Superior temporal gyrus (tissue), 1 donor: ENCODE measurements at regions not wholly inside any gene's neighbourhood (a gene's known extent, or its start where the extent isn't known, plus 50 kb on each side); places are given as distances from the start of the nearest gene placed in this dataset.

ENCODE experiments used
- DNase-seq: peaks from one replicate; pipeline ENCODE4 v3.0.0-alpha.2; 2016; ENCODE audit errors: extremely low spot score

DNA sequence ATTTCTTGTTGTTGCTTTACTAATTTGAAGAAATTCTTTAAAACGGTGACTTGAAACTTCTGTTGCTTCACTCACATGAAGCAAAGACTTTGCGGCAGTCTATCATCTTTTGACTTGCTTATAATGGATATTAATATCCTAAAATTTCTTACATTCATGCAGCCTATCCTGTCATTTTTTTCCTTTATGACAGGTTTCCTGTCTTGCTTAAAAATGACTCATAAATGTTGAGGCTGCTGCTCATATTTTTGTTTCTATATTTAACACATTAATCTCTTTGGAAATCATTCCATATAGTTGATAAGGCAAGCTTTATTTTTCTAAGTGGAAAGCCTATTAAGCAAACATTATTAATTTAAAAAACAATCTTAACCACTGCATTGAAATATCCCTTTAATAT, 176.6 kb upstream of the GALNTL6 start:
- no peak for DNase-seq

DNA sequence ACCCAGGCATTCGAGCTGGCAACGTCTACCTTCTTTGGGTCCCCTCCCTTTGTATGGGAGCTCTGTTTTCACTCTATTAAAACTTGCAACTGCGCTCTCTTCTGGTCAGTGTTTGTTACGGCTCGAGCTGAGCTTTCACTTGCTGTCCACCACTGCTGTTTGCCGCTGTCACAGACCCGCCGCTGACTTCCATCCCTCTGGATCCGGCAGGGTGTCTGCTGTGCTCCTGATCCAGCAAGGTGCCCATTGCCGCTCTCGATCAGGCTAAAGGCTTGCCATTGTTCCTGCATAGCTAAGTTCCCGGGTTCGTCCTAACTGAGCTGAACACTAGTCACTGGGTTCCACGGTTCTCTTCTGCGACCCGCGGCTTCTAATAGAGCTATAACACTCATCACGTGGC, 183.5 kb upstream of the GALNTL6 start:
- no peak for DNase-seq

DNA sequence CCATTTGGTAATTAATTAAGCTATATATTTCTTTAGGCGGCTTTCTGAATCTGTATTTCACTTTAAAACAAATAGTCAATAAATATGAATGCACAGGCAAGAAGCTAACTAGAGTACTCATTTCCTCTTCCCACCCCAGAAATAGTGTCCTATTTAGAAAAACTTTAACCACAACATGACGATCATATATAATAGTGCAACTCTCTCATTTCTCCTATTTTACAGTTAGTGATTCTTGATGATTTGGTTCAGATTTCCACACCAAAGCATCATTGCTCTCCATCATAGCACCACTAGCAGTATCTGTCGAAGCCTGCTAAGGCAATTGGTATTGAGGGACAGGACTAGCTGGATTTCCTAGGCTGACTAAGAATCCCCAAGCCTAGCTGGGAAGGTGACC, 184.0 kb upstream of the GALNTL6 start:
- no peak for DNase-seq

DNA sequence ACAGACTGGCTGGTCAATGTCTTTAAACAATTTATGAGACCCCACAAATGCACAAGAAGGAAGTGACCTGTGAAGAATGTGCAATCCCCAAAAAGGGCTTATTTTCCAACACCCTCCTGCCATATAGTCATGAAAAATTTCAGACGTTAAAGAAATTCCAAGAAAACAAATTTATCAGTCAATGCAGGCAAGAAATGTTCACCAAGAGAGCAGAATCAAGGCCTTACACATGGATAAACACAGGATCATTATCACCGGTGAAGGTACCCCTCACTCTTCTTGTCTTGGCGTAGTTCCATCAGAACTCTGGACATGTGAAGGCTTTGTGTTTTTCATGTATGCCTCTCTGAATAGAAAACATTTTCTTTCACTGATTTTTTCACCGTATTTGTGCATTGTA, 186.7 kb upstream of the GALNTL6 start:
- DNase-seq: no peak

DNA sequence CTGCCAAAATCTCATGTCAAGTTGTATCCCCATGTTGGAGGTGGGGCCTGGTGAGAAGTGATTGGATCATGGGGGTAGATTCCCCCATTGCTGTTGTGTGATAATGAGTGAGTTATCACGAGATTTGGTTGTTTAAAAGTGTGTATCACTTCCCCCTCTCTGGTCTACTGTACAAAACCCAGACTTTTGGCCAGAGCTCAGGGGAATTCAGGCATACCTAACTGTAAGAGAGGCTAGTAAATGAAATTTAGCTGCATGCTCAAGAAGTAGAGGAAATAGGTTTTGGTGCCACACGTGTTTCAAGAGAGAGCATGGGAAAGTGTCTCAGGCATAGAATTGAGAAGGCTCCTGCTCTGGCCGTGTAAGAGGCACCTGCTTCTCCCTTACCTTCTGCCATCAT, 190.5 kb upstream of the GALNTL6 start:
- no peak for DNase-seq

DNA sequence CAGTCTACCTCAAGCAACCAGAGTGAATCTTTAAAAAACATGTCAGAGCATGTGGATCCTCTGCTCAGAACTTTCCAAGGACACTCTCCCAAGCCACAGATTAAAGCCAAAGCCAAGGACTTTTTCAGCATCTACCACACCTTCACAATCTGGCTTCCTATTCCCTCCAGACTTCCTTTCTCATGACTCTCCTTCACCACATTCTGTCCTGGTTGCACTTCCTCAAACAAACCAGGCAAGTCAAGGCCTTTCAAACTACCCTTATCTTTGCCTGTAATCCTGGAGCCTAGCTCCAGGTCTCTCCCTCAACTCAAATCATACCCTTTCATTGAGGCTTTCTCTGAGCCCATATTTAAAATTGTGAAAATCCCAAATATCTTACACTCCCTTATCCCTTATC, 191.6 kb upstream of the GALNTL6 start:
- no peak for DNase-seq

DNA sequence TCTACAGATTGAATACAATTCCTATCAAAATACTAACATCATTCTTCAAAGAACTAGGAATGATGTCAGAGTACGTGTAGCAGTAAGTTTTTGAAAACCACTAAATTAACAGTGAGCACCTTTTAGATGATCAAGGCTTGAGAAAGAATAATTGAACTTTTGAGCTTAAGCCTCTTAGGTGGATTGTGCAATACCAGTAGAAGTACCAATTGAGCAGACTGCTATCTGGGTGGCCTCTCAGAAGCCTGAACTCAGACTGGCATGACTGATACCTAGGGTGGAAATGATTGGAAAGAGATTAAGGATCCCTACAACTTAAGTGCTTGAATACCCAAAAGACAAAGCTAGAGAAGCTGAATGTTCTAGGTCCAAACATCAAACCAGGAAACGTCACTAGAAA, 200.3 kb upstream of the GALNTL6 start:
- no peak for DNase-seq

DNA sequence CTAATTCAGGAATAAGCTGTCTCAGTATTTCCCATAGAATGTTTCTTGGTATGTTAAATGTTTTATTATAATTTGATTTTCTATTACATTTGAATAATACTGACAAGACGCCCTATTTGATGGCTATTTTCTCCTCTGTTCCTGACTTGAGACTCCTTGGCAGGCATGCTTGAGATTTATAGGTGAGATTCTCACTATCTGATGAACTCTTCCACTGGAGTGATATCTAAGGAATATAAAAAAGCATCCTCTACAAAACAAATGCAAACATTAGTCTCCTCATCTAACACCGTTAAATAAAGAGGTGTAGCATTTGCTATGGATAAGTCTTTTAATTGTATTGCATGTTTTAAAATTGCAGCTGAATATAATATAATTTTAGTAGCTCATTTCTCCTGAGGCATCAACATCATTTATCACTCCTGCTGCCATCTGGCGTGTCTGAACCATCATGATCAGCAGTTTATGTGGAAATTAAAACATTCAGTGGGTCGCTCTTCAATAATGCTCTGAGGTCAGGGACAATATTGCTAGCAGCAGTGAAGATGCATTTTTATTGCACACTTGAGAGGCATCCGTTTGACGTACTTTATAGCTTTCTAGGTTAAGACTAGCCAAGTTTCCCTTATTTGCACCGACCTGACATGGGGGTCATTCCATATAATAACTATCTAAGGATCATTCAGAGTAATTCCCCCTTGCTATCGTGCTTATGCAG, 210.4 kb upstream of the GALNTL6 start:
- no peak for DNase-seq

DNA sequence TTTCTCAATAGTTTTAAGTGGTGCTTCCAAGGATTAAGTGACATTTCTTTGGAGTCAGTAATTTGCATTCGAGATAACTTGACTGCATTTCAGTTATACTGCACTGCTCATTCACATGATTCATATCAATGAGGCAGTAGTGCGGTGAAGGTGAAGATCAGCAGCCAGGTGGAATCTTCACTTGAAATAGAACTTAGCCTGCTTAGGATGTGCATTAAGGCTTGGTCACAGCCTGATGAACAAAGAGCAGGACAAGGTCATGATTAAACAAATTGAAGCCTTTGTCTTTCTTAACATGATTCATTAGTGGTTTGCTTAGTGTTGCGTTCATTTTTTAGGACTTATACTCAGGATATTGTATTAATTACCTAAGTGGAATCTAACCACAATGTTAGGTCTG, 212.1 kb upstream of the GALNTL6 start:
- DNase-seq: no peak

DNA sequence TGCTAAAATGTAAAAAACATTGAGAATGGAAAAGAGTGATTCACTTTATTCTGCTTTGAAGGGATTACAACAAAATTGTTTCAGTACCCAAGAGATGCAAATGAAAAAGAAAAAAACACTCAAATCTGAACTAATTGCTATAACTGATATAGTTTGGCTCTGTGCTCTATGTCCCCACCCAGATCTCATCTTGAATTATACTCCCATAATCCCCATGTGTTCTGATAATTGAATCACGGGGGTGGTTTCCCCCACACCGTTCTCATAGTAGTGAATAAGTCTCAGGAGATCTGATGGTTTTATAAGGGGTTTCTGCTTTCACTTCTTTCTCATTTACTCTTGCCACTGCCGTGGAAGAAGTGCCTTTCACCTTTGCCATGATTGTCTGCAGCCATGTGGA, 213.6 kb upstream of the GALNTL6 start:
- no peak for DNase-seq

DNA sequence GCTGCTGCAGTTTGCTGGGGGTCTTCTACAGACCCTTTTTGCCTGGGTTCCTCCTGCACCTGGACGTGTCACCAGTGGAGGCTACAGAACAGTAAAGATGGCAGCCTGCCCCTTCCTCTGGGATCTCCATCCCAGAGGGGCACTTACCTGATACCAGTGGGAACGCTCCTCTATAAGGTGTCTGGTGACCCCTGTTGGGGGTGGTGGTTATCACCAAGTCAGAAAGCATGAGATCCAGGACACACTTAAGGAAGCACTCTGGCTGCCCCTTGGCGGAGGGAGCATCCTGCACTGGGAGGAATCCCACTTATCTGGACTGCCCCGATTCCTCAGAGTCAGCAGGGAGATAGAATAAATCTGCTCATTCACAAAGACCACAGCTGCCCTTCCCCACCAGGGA, 218.9 kb upstream of the GALNTL6 start:
- DNase-seq: no peak

DNA sequence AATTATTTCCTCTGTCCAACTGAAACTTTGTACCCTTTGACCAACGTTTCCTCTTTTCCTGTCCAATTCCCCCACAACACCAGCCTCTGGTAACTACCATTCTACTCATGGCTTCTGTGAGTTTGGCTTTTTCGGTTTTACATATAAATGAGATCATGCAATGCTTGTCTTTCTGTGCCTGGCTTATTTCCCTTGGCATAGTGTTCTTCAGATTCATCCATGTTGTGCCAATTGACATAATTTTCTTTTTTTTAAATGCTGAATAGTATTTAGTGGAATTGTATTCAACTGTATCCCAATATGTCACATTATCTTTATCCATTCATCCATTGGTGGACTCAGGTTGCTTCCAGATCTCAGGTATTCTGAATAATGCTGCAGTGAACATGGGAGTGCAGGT, 222.5 kb upstream of the GALNTL6 start:
- DNase-seq: no peak

DNA sequence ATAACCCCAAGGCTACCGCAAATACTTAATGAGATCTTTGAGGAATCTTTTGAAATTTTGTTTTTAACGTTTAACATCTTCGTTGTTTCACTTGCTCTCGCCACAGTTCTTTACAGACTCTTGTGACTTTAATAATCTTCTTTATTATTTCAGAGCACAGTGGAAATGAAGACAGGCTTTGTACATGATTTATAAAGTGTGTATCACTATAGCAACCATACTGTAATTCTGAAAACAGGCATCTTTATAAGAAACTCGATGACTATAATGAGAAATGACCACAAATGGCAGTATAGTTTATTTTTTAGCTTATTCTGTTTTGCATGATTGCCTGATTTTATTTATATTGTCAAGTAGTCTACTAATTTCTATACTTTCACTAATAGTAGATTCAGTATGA, 224.4 kb upstream of the GALNTL6 start:
- no peak for DNase-seq

DNA sequence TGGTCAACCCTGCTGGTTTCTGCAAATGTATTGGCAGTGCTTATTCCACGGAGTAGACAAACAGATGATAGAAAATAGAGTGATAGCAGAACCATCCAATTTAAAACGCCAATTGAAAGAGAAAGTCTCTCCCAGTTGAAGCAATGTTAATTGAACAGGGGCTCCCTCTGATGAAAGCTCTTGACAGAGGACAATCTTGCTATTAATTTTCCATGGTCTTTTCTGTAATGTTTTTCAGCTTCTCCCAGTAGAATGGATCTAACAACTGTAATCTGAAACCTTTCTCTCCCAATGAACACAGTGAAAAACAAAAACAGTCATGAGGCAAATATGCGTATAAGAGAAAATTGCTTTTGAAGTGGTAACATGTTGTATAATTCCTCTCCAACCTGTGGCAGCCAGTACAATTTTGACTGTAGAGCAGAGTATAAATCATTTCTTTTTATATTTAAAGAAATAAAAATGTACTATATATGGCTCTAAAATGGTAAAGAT, 225.1 kb upstream of the GALNTL6 start:
- no peak for DNase-seq

DNA sequence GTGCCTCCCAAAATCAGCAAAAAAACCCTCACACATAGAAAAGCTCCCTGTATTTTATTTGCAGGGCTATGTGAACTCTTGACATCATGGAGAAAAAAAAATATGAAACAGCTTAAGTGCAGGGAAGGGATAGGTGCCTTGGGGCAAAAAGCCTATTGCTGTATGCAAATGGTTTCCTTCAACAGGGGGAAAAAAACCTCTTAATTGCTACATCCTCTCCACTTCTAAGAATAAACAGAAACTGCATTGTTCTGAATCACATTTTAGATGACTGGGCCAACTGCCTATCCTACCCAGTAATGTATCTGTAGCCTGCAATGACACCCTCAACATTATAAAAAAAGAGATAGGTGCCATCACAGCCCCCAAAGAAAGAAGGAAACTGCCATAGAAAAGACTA, 229.4 kb upstream of the GALNTL6 start:
- DNase-seq: no peak

DNA sequence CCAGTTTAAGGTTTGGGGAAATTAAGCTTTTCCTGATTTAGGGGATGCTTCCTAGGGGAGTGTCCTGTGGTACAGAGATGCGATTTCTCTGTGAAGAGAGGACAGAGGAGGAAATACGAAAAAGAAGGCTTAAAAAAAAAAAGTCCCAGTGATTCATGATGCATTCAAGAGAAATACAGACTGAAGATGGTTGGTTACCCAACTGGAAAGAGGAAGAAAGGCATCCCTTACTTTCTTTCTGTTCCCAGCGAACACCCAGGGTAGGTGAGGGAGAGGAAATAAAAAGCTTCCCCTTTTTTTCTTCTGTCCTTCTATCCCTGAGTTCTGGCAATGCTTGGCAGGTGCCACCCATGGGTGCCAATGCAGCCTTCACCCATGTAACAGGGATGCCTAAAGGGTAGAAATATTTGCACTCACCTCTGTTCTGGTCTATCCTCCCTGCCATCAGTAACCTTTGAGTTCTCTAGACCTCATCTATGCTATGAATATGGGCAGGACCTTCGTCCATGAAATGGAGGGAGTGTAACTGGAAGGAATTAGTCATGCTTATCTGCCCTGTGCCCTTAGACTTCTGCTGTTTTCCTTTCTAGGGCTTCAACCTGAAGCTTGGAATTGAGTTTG, 230.1 kb upstream of the GALNTL6 start:
- DNase-seq: no peak

DNA sequence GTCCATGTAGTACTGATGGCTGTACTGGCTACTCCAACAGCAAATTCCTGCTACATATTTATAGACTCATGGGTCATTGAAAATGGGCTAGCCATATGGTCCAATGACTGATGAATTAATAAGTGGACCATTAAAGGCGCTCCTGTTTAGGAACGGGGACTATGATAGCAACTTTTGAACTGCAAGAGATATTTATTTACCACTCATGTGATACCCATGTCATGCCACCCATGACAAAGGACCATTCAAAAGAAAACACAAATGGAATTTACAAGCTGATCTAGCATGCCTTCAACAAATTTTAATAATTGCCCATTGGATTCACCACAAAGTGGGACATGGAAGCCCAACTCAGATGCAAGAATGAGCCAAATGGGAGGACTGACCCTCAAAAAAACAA, 240.0 kb upstream of the GALNTL6 start:
- DNase-seq: no peak

DNA sequence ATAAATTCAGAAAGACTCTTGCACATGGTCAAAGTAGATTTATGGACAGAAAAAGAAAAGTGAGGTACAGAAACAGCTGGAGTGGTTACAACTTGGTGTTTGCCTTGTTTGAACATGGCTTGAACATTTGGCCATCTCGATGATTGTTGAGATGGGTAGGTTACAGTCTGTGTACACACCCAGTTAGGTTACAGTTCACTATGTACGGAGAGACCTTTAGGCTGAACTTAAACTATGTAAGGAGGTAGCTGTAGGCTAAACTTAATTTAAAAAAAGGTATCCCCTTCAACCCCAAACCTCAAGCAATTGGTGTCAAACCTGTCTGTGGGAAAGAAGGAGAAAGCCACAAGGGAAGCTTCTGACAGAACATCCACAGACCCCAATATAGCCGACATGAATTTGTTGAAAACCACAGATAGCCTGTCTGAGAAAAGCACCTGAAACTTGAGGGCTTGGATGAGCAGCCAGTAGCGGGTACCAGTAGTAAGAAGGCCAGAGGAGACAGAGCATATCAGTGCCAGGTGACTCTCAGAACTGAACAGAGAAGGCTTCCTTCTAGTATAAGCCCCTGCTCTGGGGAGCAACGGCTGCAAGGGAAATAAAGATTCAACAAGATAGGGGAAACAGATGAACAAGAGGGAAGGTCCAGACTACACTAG, 247.9 kb upstream of the GALNTL6 start:
- DNase-seq: no peak

DNA sequence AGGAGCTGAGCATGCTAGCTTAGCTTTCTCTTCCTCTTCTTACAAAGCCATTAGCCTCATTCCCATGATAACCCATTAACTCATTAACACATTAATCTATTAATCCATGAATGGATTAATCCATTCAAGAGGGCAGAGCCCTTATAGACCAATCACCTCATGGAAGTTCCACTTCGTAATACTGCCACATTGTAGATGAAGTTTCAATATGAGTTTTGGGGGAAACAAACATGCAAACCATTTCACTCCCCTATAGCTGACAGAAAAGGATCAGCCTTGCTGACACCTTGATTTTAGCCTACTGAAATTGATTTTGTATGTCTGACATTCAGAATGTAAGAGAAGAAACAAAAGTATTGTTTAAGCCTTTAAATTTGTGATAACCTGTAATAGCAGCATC, 251.8 kb upstream of the GALNTL6 start:
- DNase-seq: no peak

DNA sequence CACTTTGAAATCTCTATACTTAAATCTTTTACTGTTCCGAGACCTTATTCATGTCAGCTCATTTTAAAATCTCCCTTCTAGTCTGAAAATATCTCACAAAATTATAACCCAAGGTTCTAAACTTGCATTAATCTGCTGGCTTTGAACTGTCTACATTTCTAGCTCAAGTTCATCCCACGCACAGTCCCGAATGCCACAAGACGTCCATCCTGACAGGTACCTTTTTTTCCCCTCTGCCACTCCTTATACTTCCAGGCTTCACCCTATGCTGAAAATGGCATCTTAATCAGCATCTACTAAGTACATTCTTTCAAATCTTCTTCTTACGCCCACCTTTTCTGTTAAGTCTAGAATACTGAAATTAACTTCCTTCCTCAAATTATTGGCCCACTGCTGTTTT, 259.2 kb upstream of the GALNTL6 start:
- no peak for DNase-seq

DNA sequence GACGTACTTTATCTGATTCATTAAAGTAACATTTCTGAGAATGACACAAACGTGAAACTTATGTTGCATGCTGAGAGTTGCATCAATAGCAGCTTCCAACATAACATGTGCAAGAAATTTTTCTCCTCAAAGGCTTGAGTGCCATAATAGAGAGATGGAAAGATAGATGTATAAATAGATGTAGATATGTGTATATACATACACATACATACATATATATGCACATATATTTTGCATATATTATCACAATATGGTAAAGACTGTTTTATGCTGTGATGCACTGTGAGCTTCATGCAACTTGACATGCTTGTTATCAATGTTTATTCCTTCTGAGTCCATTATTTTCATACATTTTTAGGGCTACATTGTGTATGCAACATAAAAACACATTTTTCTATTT, 270.6 kb upstream of the GALNTL6 start:
- DNase-seq: no peak

DNA sequence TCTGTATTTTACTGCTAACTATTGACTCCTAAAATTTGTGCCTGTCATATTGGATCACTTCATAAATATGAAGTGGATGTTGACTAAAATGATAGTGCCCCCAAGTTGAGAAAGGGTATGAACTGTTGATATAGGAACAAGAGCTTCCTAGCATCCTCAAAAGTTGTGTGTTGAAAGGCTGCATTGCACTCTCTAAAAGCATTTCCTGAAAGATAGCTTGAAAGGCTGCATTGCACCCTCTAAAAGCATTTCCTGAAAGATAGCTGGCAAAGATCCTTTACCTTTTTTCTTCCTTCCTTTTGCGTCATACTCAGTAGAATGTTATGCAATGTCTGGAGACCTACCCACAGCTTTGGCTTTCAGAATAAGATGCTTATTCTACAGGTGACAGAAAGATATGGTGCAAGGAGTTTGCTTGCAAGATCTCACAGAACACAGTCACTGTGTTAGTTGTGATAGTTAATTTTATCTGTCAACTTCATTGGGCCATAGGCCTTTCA, 274.6 kb upstream of the GALNTL6 start:
- no peak for DNase-seq

DNA sequence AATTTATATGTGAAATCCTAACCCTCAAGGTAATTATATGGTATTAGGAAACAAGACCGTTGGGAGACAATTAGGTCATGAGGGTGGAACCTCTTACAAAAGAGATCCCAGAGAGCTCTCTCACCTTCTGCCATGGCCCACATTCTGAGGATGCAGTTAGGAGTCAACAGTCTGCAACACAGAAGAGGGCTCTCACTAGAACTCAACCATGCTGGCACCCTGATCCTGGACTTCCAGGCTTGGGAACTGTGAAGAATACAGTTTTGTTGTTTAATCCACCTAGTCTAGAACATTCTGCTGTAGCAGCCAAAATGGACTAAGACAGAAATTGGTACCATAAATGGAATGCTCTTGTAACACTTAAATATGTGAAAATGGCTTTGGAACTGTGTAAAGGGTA, 278.8 kb upstream of the GALNTL6 start:
- no peak for DNase-seq
